PFSK-1 (cell line): ENCODE measurements at regions not wholly inside any gene's neighbourhood (a gene's known extent, or its start where the extent isn't known, plus 50 kb on each side); places are given as distances from the start of the nearest gene placed in this dataset.

Source experiments
- FOXP2 ChIP-seq: optimal IDR thresholded peaks from 2 replicates; pipeline ENCODE3; 2011; ENCODE audit warnings: borderline replicate concordance, control low read depth, inconsistent platforms; ENCODE audit not compliant: insufficient read depth; ENCODE audit errors: extremely low read length, extremely low read depth
- POLR2AphosphoS5 ChIP-seq: IDR thresholded peaks from 2 replicates; pipeline ENCODE4 v1.6.1; 2012; ENCODE audit warnings: low read depth, mild to moderate bottlenecking, control low read depth, low read length, moderate library complexity
- SIN3A ChIP-seq: IDR thresholded peaks from 2 replicates; pipeline ENCODE4 v1.6.1; 2012; ENCODE audit warnings: mild to moderate bottlenecking, low read length, moderate library complexity, borderline replicate concordance; ENCODE audit not compliant: insufficient read depth
- TAF1 ChIP-seq: IDR thresholded peaks from 2 replicates; pipeline ENCODE4 v1.6.1; 2012; ENCODE audit warnings: low read length, control low read depth, borderline replicate concordance; ENCODE audit not compliant: insufficient read depth
- TF ChIP-seq, protein P1 (sequence below), 2 experiments: IDR thresholded peaks; 2 replicates each; pipeline versions ENCODE4 v1.6.1 to v1.8.0; 2011 to 2012; ENCODE audit warnings: low read depth in 2 of 2, low read length in 2 of 2, control low read depth in 1 of 2, inconsistent platforms in 1 of 2, mild to moderate bottlenecking in 1 of 2, moderate library complexity in 1 of 2; ENCODE audit not compliant: insufficient read depth in 1 of 2

DNA sequence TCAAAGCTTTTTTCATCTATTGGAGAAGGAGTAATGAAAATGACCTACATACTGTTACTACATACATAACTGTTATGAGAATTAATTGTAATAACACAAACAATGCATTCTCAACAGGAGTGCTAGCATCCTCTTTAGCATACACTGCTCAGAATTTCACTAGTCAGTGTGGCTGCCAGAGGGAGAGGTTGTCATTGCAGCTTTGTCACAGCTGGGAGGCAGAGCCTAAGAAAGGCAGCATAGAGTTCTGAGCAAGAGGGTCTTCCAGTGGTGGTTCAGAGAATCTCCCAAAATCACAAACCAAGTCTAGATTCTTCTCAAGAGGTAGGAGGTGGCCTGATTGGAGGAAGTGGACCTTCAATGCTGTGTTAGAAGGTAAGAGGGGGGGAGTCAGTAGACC is 286.7 kb upstream of the CYRIA start:
- no peak for TF ChIP-seq FOXP2
- no peak for TF ChIP-seq SIN3A
- no peak for TF ChIP-seq TAF1
- TF ChIP-seq POLR2AphosphoS5, result no peak
- TF ChIP-seq, protein P1, sequence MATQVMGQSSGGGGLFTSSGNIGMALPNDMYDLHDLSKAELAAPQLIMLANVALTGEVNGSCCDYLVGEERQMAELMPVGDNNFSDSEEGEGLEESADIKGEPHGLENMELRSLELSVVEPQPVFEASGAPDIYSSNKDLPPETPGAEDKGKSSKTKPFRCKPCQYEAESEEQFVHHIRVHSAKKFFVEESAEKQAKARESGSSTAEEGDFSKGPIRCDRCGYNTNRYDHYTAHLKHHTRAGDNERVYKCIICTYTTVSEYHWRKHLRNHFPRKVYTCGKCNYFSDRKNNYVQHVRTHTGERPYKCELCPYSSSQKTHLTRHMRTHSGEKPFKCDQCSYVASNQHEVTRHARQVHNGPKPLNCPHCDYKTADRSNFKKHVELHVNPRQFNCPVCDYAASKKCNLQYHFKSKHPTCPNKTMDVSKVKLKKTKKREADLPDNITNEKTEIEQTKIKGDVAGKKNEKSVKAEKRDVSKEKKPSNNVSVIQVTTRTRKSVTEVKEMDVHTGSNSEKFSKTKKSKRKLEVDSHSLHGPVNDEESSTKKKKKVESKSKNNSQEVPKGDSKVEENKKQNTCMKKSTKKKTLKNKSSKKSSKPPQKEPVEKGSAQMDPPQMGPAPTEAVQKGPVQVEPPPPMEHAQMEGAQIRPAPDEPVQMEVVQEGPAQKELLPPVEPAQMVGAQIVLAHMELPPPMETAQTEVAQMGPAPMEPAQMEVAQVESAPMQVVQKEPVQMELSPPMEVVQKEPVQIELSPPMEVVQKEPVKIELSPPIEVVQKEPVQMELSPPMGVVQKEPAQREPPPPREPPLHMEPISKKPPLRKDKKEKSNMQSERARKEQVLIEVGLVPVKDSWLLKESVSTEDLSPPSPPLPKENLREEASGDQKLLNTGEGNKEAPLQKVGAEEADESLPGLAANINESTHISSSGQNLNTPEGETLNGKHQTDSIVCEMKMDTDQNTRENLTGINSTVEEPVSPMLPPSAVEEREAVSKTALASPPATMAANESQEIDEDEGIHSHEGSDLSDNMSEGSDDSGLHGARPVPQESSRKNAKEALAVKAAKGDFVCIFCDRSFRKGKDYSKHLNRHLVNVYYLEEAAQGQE (IDR thresholded peaks at IDR 0.05; ENCODE audit: insufficient read depth in 1 of 2, low read depth in 2 of 2, low read length in 2 of 2), result no peak

DNA sequence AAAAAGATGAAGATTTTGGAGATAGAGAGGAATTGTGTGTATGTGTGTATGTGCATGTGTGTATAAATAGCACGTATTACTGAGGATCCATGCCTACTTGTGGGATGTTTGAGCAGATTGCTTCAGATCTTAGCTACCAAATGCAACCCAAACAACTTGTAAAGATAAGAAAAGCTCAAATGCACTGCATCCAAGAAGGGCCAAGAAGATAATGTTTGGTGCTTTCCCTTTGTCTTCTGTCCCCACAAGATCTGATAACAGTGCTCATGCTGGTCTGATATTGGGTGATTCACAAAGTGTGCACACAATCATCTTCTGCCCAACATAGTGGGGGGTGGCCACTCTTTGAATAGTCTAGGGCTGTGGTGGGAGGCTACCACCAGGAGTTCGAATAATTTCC is 284.8 kb upstream of the CYRIA start:
- TF ChIP-seq FOXP2, result no peak
- no peak for TF ChIP-seq SIN3A
- no peak for TF ChIP-seq TAF1
- TF ChIP-seq, protein P1 (IDR thresholded peaks at IDR 0.05; ENCODE audit: insufficient read depth in 1 of 2, low read depth in 2 of 2, low read length in 2 of 2), result no peak
- TF ChIP-seq POLR2AphosphoS5, result no peak

DNA sequence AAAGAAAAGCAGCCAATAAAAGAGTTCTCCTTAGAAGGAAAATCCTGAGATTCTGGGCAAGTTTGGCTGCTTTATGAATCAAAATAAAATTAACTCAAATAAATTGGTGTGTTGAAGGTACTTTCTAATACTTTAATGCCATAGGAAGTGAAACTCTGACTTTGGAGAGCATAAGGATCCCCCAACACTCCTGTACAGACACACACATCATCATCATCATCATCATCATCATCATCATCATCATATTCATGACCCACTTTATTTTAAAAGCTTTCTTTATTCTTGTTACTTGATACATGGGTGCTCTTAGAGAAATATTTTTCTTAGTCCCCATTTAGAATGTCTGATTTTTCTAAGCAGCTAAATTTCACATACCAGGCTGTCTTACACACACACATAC is 283.1 kb upstream of the CYRIA start:
- TF ChIP-seq FOXP2 (no peak), SIN3A (no peak), POLR2AphosphoS5 (no peak), TAF1 (no peak)
- TF ChIP-seq, protein P1 (IDR thresholded peaks at IDR 0.05; ENCODE audit: insufficient read depth in 1 of 2, low read depth in 2 of 2, low read length in 2 of 2), result no peak

DNA sequence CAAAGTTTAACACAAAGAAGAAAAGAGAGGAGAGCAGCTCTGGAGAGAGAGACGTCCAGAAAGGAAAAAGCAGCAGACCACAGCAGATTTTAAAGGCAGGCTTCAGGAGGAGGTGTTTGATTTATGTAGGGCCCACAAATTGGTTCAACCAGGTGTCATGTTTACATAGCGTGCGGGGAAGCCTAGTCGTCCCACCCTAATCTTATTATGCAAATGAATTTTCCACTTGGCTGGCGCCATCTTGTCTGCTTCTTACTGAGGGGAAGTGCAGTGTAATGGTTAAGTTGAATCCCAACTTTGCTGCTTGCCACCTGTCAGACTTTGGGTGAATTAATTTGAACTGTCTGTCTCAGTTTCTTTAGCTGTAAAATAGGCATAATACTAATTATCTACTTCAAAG is 282.4 kb upstream of the CYRIA start:
- no peak for TF ChIP-seq FOXP2
- TF ChIP-seq POLR2AphosphoS5, result no peak
- TF ChIP-seq SIN3A, result no peak
- TF ChIP-seq, protein P1 (IDR thresholded peaks at IDR 0.05; ENCODE audit: insufficient read depth in 1 of 2, low read depth in 2 of 2, low read length in 2 of 2), result no peak
- no peak for TF ChIP-seq TAF1

DNA sequence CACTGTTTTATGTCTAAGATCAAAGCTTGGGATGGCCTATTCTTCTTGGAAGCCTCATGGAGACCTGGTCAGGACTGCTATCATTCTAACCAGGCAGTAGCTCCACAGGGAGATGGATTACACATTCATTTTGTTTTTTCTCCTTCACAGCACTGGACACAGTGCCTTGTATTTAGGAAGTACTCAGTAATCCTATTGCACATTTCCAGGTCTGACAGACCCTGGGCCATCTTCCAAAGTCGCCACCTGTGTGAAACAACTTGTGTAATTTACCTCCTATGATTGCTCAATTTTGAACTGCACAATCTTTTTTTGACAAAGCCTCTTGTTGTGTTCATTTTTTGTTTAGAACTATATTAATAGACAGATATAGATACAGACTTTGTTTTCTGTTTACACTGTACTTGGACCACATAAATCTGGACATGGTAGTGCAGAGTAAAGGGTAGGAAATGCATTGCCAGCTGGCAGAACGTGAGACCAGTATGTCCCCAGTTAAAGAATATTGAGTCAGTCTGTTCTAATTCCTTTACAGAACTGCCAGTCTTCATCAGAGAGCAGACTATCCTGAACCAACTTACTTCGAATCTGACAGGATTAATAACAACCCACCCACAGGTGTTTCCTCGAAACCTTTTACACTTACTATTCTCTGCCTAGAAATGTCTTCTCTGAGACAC is 277.8 kb upstream of the CYRIA start:
- TF ChIP-seq, protein P1 (IDR thresholded peaks at IDR 0.05; ENCODE audit: insufficient read depth in 1 of 2, low read depth in 2 of 2, low read length in 2 of 2), result no peak
- TF ChIP-seq TAF1, result no peak
- no peak for TF ChIP-seq FOXP2
- TF ChIP-seq SIN3A, result no peak
- TF ChIP-seq POLR2AphosphoS5, result no peak
